Pancreas (tissue), 10 donors: ENCODE measurements at regions not wholly inside any gene's neighbourhood (a gene's known extent, or its start where the extent isn't known, plus 50 kb on each side); places are given as distances from the start of the nearest gene placed in this dataset.

Experiments
- ATAC-seq, 4 donors: fragments of 200-7000 bp; cut with Tn5 transposase; one replicate each; pipeline versions ENCODE4 v1.8.0 to v1.9.1; 2020; ENCODE audit warnings: mild to moderate bottlenecking in 4 of 4, moderate library complexity in 4 of 4
- DNase-seq, 6 donors: peaks; one replicate each; pipeline ENCODE4 v3.0.0-alpha.2; 2020
- FAIRE-seq: peaks from 2 replicates; lab custom pipeline; 2012; peaks lifted over from hg19 to GRCh38; lab: Jason Lieb, UNC
- H3K27ac ChIP-seq, 4 donors: fragments of 200-600 bp; sonication (generic); 1 replicate in 3 of 4; 2 replicates in 1 of 4; pipeline versions ENCODE4 v1.5.0 to v1.8.0; 2020
- H3K27me3 ChIP-seq, 4 donors: fragments of 200-600 bp; one replicate each; pipeline ENCODE4 v1.8.0; 2021
- H3K36me3 ChIP-seq, 3 donors: fragments of 200-600 bp; sonication (generic) in 1 of 3; one replicate each; pipeline versions ENCODE4 v1.5.0 to v1.8.0; 2020 to 2021
- H3K4me1 ChIP-seq, 3 donors: fragments of 200-600 bp; one replicate each; pipeline ENCODE4 v1.8.0; 2021
- H3K4me3 ChIP-seq, 4 donors: fragments of 200-600 bp; sonication (generic) in 2 of 4; one replicate each; pipeline versions ENCODE4 v1.5.0 to v1.8.0; 2020 to 2021
- H3K9me3 ChIP-seq, 4 donors: fragments of 200-600 bp; one replicate each; pipeline ENCODE4 v1.8.0; 2021
- CTCF ChIP-seq, 4 donors: fragments of 200-600 bp; sonication (generic) in 3 of 4; IDR thresholded peaks; one replicate each; pipeline versions ENCODE4 v1.5.0 to v1.8.0; 2021; ENCODE audit warnings: antibody characterized with exemption in 4 of 4
- WGBS, 2 donors: extraction: QIAGEN DNeasy Blood & Tissue Kit; methylation state at CpG; one replicate each; pipeline ENCODE4 v1.1.7; 2013; 5-methylcytosine and 5-hydroxymethylcytosine counted together
- intact Hi-C, 3 donors: fragments of 100-400 bp; cut with DNase I; formaldehyde crosslinking; loops; one replicate each; pipeline versions ENCODE4 v1.11.1 to v1.14.2; 2022
- donor health status: healthy with polysubstance abuse.
- donor health status: DM: no; HTN: no; CAD: no; lungs with moderate emphysema.
- donor health status: DM: no; HTN: no; CAD: no.
- donor health status: control.
- donor health status: control.
- donor health status: Bipolar disorder and iron deficiency.
- donor health status: DM: yes; HTN: yes; CAD: no.
- donor health status: DM: no; HTN: no; CAD: no.
- donor health status: DM: no; HTN: no; CAD: no.
- donor health status: DM: yes; HTN: yes; CAD: no.

- Histone ChIP-seq H3K4me1 (no peaks in the 10 kb centered on the region), H3K4me3 (no peak overlapping the region), H3K27me3 (no peaks in the 10 kb centered on the region), H3K9me3 (no peaks in the 10 kb centered on the region), H3K36me3 (no peaks in the 10 kb centered on the region), H3K27ac (no peak overlapping the region)
- intact Hi-C loops: no loop called here
- DNase-seq (peak in 3 of 6 donors; percentile 15 to 50 (median 48)), FAIRE-seq (no peak), ATAC-seq (no peak)
- TF ChIP-seq CTCF (IDR thresholded peaks at IDR 0.05): no peak
- 86 to 88% methylated on average over 46 to 49 of the region's 49 CpGs for WGBS, 2 donors
Measured at GRCh38 chr13:57286511-57287098, 119.6 kb downstream of the PRR20E start.

- TF ChIP-seq CTCF (IDR thresholded peaks at IDR 0.05): no peak
- 29 to 43% methylated on average over 1 of the region's 1 CpG for WGBS, 2 donors
Measured at GRCh38 chr13:57302604-57303003, 135.6 kb downstream of the PRR20E start.

GRCh38 chr13:57311009-57311586 lies 144.1 kb downstream of the PRR20E start:
- intact Hi-C loops: no loop called here
- no peaks in the 10 kb centered on the region for H3K9me3 ChIP-seq
- no peak for FAIRE-seq
- no peak for ATAC-seq
- H3K4me1 ChIP-seq: no peaks in the 10 kb centered on the region
- 29 to 43% methylated on average over 15 of the region's 15 CpGs for whole genome bisulfite sequencing, 2 donors
- DNase-seq: no peak
- no peak overlapping the region for H3K4me3 ChIP-seq
- no peaks in the 10 kb centered on the region for H3K27me3 ChIP-seq
- no peak overlapping the region for H3K27ac ChIP-seq
- no peak for TF ChIP-seq CTCF (IDR thresholded peaks at IDR 0.05)
- no peaks in the 10 kb centered on the region for H3K36me3 ChIP-seq

More at GRCh38 chr13:57302604-57303003, 135.6 kb downstream of the PRR20E start:
- Histone ChIP-seq H3K9me3 (no peaks in the 10 kb centered on the region), H3K36me3 (no peaks in the 10 kb centered on the region), H3K27ac (no peak overlapping the region), H3K4me1 (no peaks in the 10 kb centered on the region), H3K4me3 (no peak overlapping the region), H3K27me3 (no peaks in the 10 kb centered on the region)
- ATAC-seq (no peak), FAIRE-seq (no peak), DNase-seq (no peak)
- intact Hi-C loops: no loop called here

- FAIRE-seq: no peak
- intact Hi-C loops: no loop called here
Measured at GRCh38 chr13:57314897-57315520, 148.0 kb downstream of the PRR20E start.

More at GRCh38 chr13:57314897-57315520, 148.0 kb downstream of the PRR20E start:
- H3K36me3 ChIP-seq: no peaks in the 10 kb centered on the region
- TF ChIP-seq CTCF (IDR thresholded peaks at IDR 0.05): no peak
- no peak for ATAC-seq
- H3K4me1 ChIP-seq: no peaks in the 10 kb centered on the region
- H3K9me3 ChIP-seq: no peaks in the 10 kb centered on the region
- no peak for DNase-seq
- 61 to 69% methylated on average over 6 of the region's 6 CpGs for WGBS, 2 donors
- no peak overlapping the region for H3K4me3 ChIP-seq
- no peak overlapping the region for H3K27ac ChIP-seq
- H3K27me3 ChIP-seq: no peaks in the 10 kb centered on the region
